Erythroblast (primary cell): ENCODE measurements at regions not wholly inside any gene's neighbourhood (a gene's known extent, or its start where the extent isn't known, plus 50 kb on each side); places are given as distances from the start of the nearest gene placed in this dataset.

Experiments used
- GATA1 ChIP-seq: IDR thresholded peaks from 2 replicates; pipeline ENCODE4 v1.6.1; 2011; ENCODE audit warnings: low read depth, mild to moderate bottlenecking, control low read depth, low read length, moderate library complexity
- POLR2A ChIP-seq: IDR thresholded peaks from 2 replicates; pipeline ENCODE4 v1.6.1; 2011; ENCODE audit warnings: mild to moderate bottlenecking, low read length

- TF ChIP-seq POLR2A (no peak), GATA1 (no peak)
These were observed 176.9 kb downstream of the SLIT2 start for GRCh38 chr4:20428436-20429160.
